Neuron (in vitro differentiated cells): ENCODE measurements at regions not wholly inside any gene's neighbourhood (a gene's known extent, or its start where the extent isn't known, plus 50 kb on each side); places are given as distances from the start of the nearest gene placed in this dataset.
"Not testable (repeated sequence)": the region's sequence is repeated elsewhere in the genome, so short reads cannot be mapped to it uniquely, and the experiment has no call there.

Experiments
- H2AFZ ChIP-seq: one replicate; pipeline ENCODE4 v1.6.1; 2013; ENCODE audit warnings: low read depth, mild to moderate bottlenecking, inconsistent platforms, low read length, moderate library complexity
- H3K27me3 ChIP-seq: one replicate; pipeline ENCODE4 v1.6.1; 2013; ENCODE audit warnings: low read length; ENCODE audit not compliant: insufficient read depth
- H3K36me3 ChIP-seq: one replicate; pipeline ENCODE4 v1.6.1; 2013; ENCODE audit warnings: low read length; ENCODE audit not compliant: insufficient read depth
- H3K4me1 ChIP-seq: one replicate; pipeline ENCODE4 v1.6.1; 2013; ENCODE audit warnings: low read length; ENCODE audit not compliant: insufficient read depth
- H3K4me3 ChIP-seq: 2 replicates; pipeline ENCODE4 v1.5.1; 2013; ENCODE audit warnings: mild to moderate bottlenecking, low read length, moderate library complexity
- H3K9me3 ChIP-seq: one replicate; pipeline ENCODE4 v1.6.1; 2013; ENCODE audit warnings: low read length

DNA sequence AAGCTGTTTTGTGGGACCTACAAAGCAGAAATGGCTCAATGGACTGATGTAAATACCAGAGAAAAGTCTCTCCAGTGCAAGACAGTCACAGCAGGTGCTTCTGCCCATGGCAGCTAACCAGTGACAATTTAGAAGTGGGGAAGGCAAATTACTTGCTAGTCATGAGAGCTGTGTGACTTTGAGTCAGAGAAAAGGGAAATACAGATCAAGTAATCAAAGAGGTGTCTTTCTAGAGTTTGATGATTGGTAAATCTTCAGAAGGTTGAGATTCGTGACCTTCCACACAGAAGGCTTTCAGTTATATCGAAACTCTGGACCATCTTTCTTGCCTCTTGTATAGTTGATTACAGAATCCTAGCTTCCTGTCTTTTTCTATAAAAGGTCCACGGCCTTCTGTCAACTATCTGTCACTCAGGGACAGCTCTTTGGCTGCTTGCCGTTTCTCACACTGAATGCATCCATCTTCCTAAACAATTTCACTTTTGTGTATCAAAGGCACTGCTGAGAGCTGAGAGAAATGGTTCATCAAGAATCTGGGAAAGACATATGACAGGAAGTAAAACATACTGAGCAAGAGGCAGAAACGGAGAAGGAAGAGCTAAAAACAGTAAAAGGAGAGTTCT is 993.9 kb upstream of the ACO1 start:
- H2AFZ ChIP-seq, result peak overlapping the region; percentile 81
- peak overlapping the region; percentile 39 for H3K4me3 ChIP-seq
- no peaks in the 10 kb centered on the region for H3K27me3 ChIP-seq

DNA sequence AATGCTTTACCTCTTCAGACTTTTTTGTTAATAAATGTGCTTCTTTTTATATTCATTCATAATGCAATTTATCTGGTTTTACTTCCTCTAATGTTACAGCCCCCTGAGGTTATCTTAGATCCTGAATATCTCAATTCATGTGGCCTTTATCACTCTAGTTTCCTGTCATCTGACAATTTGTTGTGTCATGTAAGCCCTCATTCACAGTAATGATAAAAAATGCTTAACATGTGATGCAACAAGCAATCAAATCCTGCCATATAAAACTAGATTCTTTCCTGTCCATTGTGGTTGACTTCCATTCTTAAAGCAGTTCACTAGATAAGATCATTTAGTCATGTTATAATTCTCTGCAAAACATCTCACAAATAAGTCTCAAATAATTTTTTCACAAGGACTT is 991.2 kb upstream of the ACO1 start:
- Histone ChIP-seq H3K27me3 (no peaks in the 10 kb centered on the region), H3K4me3 (no peak overlapping the region), H3K9me3 (no peaks in the 10 kb centered on the region), H3K36me3 (no peaks in the 10 kb centered on the region), H3K4me1 (peaks cover 8% of the 10 kb centered on the region), H2AFZ (no peak overlapping the region)

More for the DNA sequence above, 993.9 kb upstream of the ACO1 start:
- H3K4me1 ChIP-seq, result peaks cover 8% of the 10 kb centered on the region
- no peaks in the 10 kb centered on the region for H3K9me3 ChIP-seq
- H3K36me3 ChIP-seq, result no peaks in the 10 kb centered on the region

GRCh38 chr9:31394015-31394473 is 990.4 kb upstream of the ACO1 start:
- Histone ChIP-seq H2AFZ (no peak overlapping the region), H3K9me3 (no peaks in the 10 kb centered on the region), H3K4me3 (no peak overlapping the region)

DNA sequence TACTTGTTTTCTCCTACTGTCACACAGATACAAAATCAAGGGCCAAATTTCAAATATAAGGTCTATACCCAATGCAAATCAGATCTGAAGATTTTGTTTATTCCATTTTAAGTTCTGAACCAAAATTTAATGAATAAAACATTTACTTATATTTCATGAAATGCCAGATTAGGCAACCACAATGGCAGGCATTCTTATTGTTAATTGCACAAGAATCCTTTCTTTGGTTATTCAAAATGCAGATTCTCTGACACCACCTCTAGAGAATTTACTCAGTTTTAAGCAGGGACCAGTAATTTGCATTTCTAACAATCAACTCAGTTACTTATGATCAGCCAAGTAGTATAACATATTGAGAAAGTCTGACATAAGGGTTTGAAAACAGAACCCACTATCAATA is 972.4 kb upstream of the ACO1 start:
- Histone ChIP-seq H3K4me3 (no peak overlapping the region), H3K27me3 (no peaks in the 10 kb centered on the region), H2AFZ (no peak overlapping the region), H3K36me3 (no peaks in the 10 kb centered on the region), H3K4me1 (no peaks in the 10 kb centered on the region), H3K9me3 (no peaks in the 10 kb centered on the region)

More at GRCh38 chr9:31394015-31394473, 990.4 kb upstream of the ACO1 start:
- Histone ChIP-seq H3K4me1 (peaks cover 8% of the 10 kb centered on the region), H3K36me3 (no peaks in the 10 kb centered on the region), H3K27me3 (no peaks in the 10 kb centered on the region)

GRCh38 chr9:31415164-31415563 is 969.3 kb upstream of the ACO1 start:
- Histone ChIP-seq H3K9me3 (no peaks in the 10 kb centered on the region), H3K4me3 (no peak overlapping the region), H3K27me3 (no peaks in the 10 kb centered on the region), H3K36me3 (no peaks in the 10 kb centered on the region), H2AFZ (no peak overlapping the region), H3K4me1 (no peaks in the 10 kb centered on the region)

- Histone ChIP-seq H3K9me3 (no peaks in the 10 kb centered on the region), H3K4me3 (no peak overlapping the region), H3K4me1 (no peaks in the 10 kb centered on the region), H3K27me3 (no peaks in the 10 kb centered on the region), H3K36me3 (no peaks in the 10 kb centered on the region), H2AFZ (peak overlapping the region; percentile 16)
Observed at GRCh38 chr9:31418419-31418818, 966.0 kb upstream of the ACO1 start.

GRCh38 chr9:31443630-31444457 is 940.6 kb upstream of the ACO1 start:
- peak overlapping the region; percentile 20 for H3K4me3 ChIP-seq
- not testable (repeated sequence) for H3K9me3 ChIP-seq, H3K27me3 ChIP-seq, H3K36me3 ChIP-seq
- H3K4me1 ChIP-seq, result peaks cover 14% of the 10 kb centered on the region
- peak overlapping the region; percentile 54 for H2AFZ ChIP-seq

GRCh38 chr9:31445357-31445756 is 939.1 kb upstream of the ACO1 start:
- H2AFZ ChIP-seq, result no peak overlapping the region
- no peak overlapping the region for H3K4me3 ChIP-seq
- no peaks in the 10 kb centered on the region for H3K36me3 ChIP-seq
- H3K27me3 ChIP-seq, result no peaks in the 10 kb centered on the region
- no peaks in the 10 kb centered on the region for H3K9me3 ChIP-seq
- peaks cover 14% of the 10 kb centered on the region for H3K4me1 ChIP-seq

DNA sequence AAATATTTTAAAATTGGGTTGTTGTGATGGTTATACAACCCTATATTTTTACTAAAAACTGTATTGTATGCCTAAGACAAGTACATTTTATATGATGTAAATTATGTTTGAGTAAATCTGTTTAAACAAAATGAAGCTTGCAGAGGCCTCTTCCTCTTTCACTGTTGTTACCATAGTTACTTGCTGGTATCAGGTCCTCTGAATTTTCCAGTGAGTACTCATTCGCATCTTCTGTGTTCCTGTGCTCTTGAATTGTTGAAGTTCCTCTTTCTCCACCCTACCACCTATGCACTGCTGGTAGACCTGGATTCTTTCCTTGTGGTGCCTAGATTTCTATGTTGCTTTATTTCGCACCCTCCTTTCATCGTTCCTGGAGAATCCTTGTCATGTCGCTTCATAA is 938.5 kb upstream of the ACO1 start:
- Histone ChIP-seq H3K36me3 (no peaks in the 10 kb centered on the region), H3K4me3 (no peak overlapping the region), H3K4me1 (peaks cover 14% of the 10 kb centered on the region), H3K27me3 (no peaks in the 10 kb centered on the region), H3K9me3 (no peaks in the 10 kb centered on the region), H2AFZ (no peak overlapping the region)

DNA sequence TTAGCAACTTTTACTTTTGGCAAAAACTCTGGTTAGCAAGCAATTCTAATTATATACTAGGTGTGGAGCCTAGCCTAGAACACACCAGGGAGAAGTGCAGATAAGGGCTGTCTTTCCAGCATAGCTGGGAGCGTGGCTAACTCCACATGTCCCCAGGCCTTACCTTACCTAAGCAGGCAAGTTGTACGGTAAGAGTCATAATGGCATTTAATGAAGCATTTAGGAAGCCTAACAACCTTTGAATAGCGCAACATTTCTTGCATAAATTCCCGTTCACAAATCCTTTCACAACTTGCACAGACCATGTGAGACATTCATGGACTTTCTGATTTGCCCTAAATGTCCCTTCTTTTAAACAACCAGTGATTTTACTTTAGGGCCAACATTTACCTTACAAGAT is 917.4 kb upstream of the ACO1 start:
- H3K27me3 ChIP-seq, result no peaks in the 10 kb centered on the region
- H3K9me3 ChIP-seq, result no peaks in the 10 kb centered on the region

GRCh38 chr9:31470051-31470450 is 914.4 kb upstream of the ACO1 start:
- Histone ChIP-seq H3K4me3 (no peak overlapping the region), H3K4me1 (no peaks in the 10 kb centered on the region), H3K36me3 (no peaks in the 10 kb centered on the region), H2AFZ (no peak overlapping the region), H3K27me3 (no peaks in the 10 kb centered on the region), H3K9me3 (no peaks in the 10 kb centered on the region)

More for the DNA sequence above, 917.4 kb upstream of the ACO1 start:
- no peaks in the 10 kb centered on the region for H3K4me1 ChIP-seq
- H3K36me3 ChIP-seq, result no peaks in the 10 kb centered on the region
- no peak overlapping the region for H3K4me3 ChIP-seq
- no peak overlapping the region for H2AFZ ChIP-seq

GRCh38 chr9:31471010-31471409 is 913.4 kb upstream of the ACO1 start:
- Histone ChIP-seq H3K4me3 (no peak overlapping the region), H3K27me3 (no peaks in the 10 kb centered on the region), H3K9me3 (no peaks in the 10 kb centered on the region), H3K4me1 (no peaks in the 10 kb centered on the region), H3K36me3 (no peaks in the 10 kb centered on the region), H2AFZ (no peak overlapping the region)

DNA sequence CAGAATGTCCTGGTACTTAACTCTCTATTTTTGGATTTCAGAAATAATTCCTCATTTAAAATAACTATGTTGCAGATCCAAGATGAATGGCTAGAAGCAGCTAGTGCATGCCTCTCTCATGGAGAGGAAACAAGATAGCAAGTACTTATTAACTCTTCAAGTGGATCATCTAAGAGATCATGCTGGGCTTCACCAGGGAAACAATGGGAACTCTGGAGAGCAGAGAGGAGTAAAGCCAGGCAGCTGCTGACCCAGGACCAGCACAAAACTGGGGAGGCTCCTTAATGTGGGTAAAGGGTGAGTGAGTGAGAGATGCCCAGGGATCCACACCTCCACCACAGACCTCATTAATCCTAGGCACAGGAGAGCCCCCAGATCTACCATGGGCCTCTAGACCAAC is 897.8 kb upstream of the ACO1 start:
- H3K9me3 ChIP-seq, result no peaks in the 10 kb centered on the region
- no peaks in the 10 kb centered on the region for H3K4me1 ChIP-seq
- no peak overlapping the region for H3K4me3 ChIP-seq
- H3K36me3 ChIP-seq, result no peaks in the 10 kb centered on the region
- no peaks in the 10 kb centered on the region for H3K27me3 ChIP-seq
- no peak overlapping the region for H2AFZ ChIP-seq
